ENCODE measurements at regions not wholly inside any gene's neighbourhood (a gene's known extent, or its start where the extent isn't known, plus 50 kb on each side); places are given as distances from the start of the nearest gene placed in this dataset.

DNA sequence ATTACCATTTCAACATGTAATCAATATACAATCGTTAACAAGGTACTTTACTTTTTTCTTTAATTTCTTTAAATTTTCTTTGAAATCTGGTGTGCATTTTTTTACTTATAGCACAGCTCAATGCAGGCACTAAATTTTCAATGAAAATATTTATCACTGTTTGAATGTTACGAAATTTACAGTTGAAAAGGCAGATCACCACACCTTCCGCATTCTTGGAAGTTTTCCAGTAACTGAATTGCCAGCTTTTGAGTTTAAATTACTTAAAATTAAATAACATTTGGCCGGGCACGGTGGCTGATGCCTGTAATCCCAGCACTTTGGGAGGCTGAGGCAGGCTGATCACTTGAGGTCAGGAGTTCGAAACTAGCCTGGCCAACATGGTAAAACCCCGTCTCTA is 309.9 kb downstream of the BMP7 start:
- Mint-ChIP-seq H3K27me3 (ENCODE audit: unreplicated experiment) (peaks cover 73% of the 10 kb centered on the region), H3K4me3 (ENCODE audit: low read depth, unreplicated experiment) (no peak overlapping the region), H3K9me3 (ENCODE audit: low read depth, unreplicated experiment) (no peaks in the 10 kb centered on the region), H3K36me3 (ENCODE audit: insufficient read depth, unreplicated experiment) (no peaks in the 10 kb centered on the region), H3K4me1 (ENCODE audit: low read depth, unreplicated experiment) (no peaks in the 10 kb centered on the region), H3K27ac (ENCODE audit: unreplicated experiment) (no peak overlapping the region)
- DNase-seq = no peak
- TF ChIP-seq, protein P1, sequence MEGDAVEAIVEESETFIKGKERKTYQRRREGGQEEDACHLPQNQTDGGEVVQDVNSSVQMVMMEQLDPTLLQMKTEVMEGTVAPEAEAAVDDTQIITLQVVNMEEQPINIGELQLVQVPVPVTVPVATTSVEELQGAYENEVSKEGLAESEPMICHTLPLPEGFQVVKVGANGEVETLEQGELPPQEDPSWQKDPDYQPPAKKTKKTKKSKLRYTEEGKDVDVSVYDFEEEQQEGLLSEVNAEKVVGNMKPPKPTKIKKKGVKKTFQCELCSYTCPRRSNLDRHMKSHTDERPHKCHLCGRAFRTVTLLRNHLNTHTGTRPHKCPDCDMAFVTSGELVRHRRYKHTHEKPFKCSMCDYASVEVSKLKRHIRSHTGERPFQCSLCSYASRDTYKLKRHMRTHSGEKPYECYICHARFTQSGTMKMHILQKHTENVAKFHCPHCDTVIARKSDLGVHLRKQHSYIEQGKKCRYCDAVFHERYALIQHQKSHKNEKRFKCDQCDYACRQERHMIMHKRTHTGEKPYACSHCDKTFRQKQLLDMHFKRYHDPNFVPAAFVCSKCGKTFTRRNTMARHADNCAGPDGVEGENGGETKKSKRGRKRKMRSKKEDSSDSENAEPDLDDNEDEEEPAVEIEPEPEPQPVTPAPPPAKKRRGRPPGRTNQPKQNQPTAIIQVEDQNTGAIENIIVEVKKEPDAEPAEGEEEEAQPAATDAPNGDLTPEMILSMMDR (IDR thresholded peaks at IDR 0.05; ENCODE audit: unreplicated experiment) = no peak
- intact Hi-C loops (cut with micrococcal nuclease; ENCODE audit: unreplicated experiment) = no loop called here
- BruUV-seq (replicated peaks) = no TSS peak
- CTCF ChIA-PET = interaction anchor here (0.9 kb wide), 1 partner anchor 8 kb away, joined by 3 read pairs; no protein-coding TSS in a partner anchor

DNA sequence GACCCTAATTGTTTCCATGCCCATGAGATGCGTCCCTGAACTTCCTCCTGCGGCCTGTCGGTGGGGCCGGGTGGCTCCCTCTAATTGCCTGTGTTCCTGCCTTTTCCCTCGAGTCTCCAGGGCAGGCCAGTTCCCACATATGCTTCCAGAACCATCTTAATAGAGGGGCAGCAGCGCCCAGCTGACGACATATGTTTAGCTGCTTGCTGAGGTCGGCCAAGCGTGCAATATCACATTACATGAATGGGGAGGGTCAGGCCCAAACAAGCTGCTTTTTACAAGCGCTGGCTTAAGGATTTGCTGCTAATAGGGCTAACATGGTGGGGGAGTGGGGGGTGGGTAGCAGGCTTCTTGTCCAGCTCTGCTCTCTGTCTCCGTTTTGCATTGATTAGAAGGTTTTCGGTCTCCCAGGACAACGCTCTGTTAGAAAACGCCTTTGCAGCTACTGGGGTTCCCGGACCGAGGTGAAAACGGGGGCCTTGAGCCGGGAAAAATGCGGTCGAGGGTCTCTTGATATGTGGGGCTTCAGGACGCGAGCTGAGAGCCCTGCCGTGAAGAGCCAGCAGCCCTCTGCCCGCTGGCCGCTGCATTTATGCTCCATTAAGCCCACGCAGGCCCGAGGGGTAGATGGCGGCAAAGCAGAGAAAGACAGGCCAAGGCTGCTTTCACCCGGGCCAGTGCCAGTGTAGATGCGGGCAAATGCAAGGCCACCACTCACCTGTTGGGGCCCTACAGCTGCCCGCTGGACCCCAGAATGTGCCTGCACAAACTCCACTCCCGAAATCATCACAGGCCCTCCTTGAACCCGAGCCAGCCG is 308.5 kb downstream of the BMP7 start:
- Mint-ChIP-seq H3K36me3 (ENCODE audit: insufficient read depth, unreplicated experiment) (no peaks in the 10 kb centered on the region), H3K4me1 (ENCODE audit: low read depth, unreplicated experiment) (no peaks in the 10 kb centered on the region), H3K9me3 (ENCODE audit: low read depth, unreplicated experiment) (no peaks in the 10 kb centered on the region), H3K4me3 (ENCODE audit: low read depth, unreplicated experiment) (no peak overlapping the region), H3K27me3 (ENCODE audit: unreplicated experiment) (peaks cover 73% of the 10 kb centered on the region), H3K27ac (ENCODE audit: unreplicated experiment) (no peak overlapping the region)
- CTCF ChIA-PET = interaction anchor here (1.3 kb wide), 1 partner anchor 16 kb away, joined by 4 read pairs; no protein-coding TSS in a partner anchor
- DNase-seq = no peak
- TF ChIP-seq, protein P1 (IDR thresholded peaks at IDR 0.05; ENCODE audit: unreplicated experiment) = no peak
- no TSS peak for BruUV-seq (replicated peaks)
- intact Hi-C loops (cut with micrococcal nuclease; ENCODE audit: unreplicated experiment) = no loop called here

GRCh38 chr20:56964901-56965300 is 301.5 kb downstream of the BMP7 start:
- no peak for DNase-seq
- H3K27me3 Mint-ChIP-seq (ENCODE audit: unreplicated experiment) = peaks cover 81% of the 10 kb centered on the region
- intact Hi-C loops (cut with micrococcal nuclease; ENCODE audit: unreplicated experiment) = no loop called here
- H3K36me3 Mint-ChIP-seq (ENCODE audit: insufficient read depth, unreplicated experiment) = no peaks in the 10 kb centered on the region
- CTCF ChIA-PET = interaction anchor here (0.9 to 1.3 kb wide), 2 partner anchors 8 to 9 kb away, joined by 3 read pairs; no protein-coding TSS in a partner anchor
- no TSS peak for BruUV-seq (replicated peaks)
- no peaks in the 10 kb centered on the region for H3K9me3 Mint-ChIP-seq (ENCODE audit: low read depth, unreplicated experiment)
- H3K27ac Mint-ChIP-seq (ENCODE audit: unreplicated experiment) = no peak overlapping the region
- no peaks in the 10 kb centered on the region for H3K4me1 Mint-ChIP-seq (ENCODE audit: low read depth, unreplicated experiment)
- H3K4me3 Mint-ChIP-seq (ENCODE audit: low read depth, unreplicated experiment) = no peak overlapping the region
- TF ChIP-seq, protein P1 (IDR thresholded peaks at IDR 0.05; ENCODE audit: unreplicated experiment) = no peak

DNA sequence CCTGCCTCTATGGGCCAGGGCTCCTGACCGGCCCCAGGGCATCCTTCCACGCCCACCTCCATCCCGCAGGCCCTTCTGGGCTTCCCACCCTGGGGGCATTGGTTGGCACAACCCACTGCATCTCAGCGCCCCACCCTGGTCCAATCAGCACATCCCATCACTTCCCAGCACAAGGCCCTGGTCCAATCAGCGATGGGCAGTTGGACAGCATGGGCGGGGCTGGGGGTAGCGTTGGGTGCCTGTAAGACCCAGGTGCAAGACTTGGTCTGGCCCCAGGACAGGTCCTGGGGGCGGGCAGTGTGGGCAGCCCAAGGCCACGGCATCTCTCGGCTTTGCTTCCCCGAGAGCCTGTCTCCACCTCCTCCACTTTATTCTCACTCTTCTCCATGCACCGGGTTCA is 298.5 kb downstream of the BMP7 start:
- BruUV-seq (replicated peaks) = no TSS peak
- no peaks in the 10 kb centered on the region for H3K4me1 Mint-ChIP-seq (ENCODE audit: low read depth, unreplicated experiment)
- H3K27ac Mint-ChIP-seq (ENCODE audit: unreplicated experiment) = no peak overlapping the region
- H3K9me3 Mint-ChIP-seq (ENCODE audit: low read depth, unreplicated experiment) = no peaks in the 10 kb centered on the region
- TF ChIP-seq, protein P1 (IDR thresholded peaks at IDR 0.05; ENCODE audit: unreplicated experiment) = no peak
- CTCF ChIA-PET = no interaction called here
- no peak for DNase-seq
- peaks cover 88% of the 10 kb centered on the region for H3K27me3 Mint-ChIP-seq (ENCODE audit: unreplicated experiment)
- no peak overlapping the region for H3K4me3 Mint-ChIP-seq (ENCODE audit: low read depth, unreplicated experiment)
- intact Hi-C loops (cut with micrococcal nuclease; ENCODE audit: unreplicated experiment) = no loop called here
- no peaks in the 10 kb centered on the region for H3K36me3 Mint-ChIP-seq (ENCODE audit: insufficient read depth, unreplicated experiment)
